Ectodermal cell (in vitro differentiated cells): ENCODE measurements at regions not wholly inside any gene's neighbourhood (a gene's known extent, or its start where the extent isn't known, plus 50 kb on each side); places are given as distances from the start of the nearest gene placed in this dataset.
"Not testable (repeated sequence)": the region's sequence is repeated elsewhere in the genome, so short reads cannot be mapped to it uniquely, and the experiment has no call there.

Experiments used
- H3K27ac ChIP-seq: 2 replicates; pipeline ENCODE4 v1.7.0; 2013; ENCODE audit warnings: mild to moderate bottlenecking, low read depth, low read length; ENCODE audit not compliant: insufficient read depth, poor library complexity, severe bottlenecking
- H3K27me3 ChIP-seq: 2 replicates; pipeline ENCODE4 v1.7.0; 2013; ENCODE audit warnings: mild to moderate bottlenecking, low read length; ENCODE audit not compliant: insufficient read depth, control insufficient read depth, poor library complexity, severe bottlenecking
- H3K36me3 ChIP-seq: one replicate; pipeline ENCODE4 v1.7.0; 2013; ENCODE audit warnings: low read length; ENCODE audit not compliant: control insufficient read depth, insufficient read depth
- H3K4me1 ChIP-seq: one replicate; pipeline ENCODE4 v1.7.0; 2013; ENCODE audit warnings: low read length; ENCODE audit not compliant: control insufficient read depth, insufficient read depth
- H3K4me3 ChIP-seq: 2 replicates; pipeline ENCODE4 v1.7.0; 2013; ENCODE audit warnings: low read depth, low read length, control low read depth; ENCODE audit not compliant: insufficient read depth
- H3K9me3 ChIP-seq: 2 replicates; pipeline ENCODE4 v1.7.0; 2013; ENCODE audit warnings: mild to moderate bottlenecking, low read length, moderate library complexity; ENCODE audit not compliant: control insufficient read depth
- WGBS, 2 experiments: methylation state at CpG; one replicate each; pipeline ENCODE4 v1.1.7; 2013; ENCODE audit warnings: missing lambda C conversion rate in 2 of 2; 5-methylcytosine and 5-hydroxymethylcytosine counted together

- Histone ChIP-seq H3K27ac (no peak overlapping the region), H3K9me3 (no peaks in the 10 kb centered on the region)
Measured at GRCh38 chr13:85557691-85558467, 241.3 kb downstream of the SLITRK6 start.

GRCh38 chr13:85551012-85551411 lies 248.2 kb downstream of the SLITRK6 start:
- Histone ChIP-seq H3K4me3 (no peak overlapping the region), H3K27me3 (no peaks in the 10 kb centered on the region), H3K36me3 (no peaks in the 10 kb centered on the region), H3K27ac (no peak overlapping the region), H3K9me3 (no peaks in the 10 kb centered on the region), H3K4me1 (no peaks in the 10 kb centered on the region)
- 100% methylated on average over 1 of the region's 1 CpG for WGBS, 2 experiments

More at GRCh38 chr13:85557691-85558467, 241.3 kb downstream of the SLITRK6 start:
- Histone ChIP-seq H3K4me1 (no peaks in the 10 kb centered on the region), H3K27me3 (no peaks in the 10 kb centered on the region), H3K36me3 (no peaks in the 10 kb centered on the region), H3K4me3 (no peak overlapping the region)
- WGBS, 2 experiments: 95 to 97% methylated on average over 6 of the region's 6 CpGs

DNA sequence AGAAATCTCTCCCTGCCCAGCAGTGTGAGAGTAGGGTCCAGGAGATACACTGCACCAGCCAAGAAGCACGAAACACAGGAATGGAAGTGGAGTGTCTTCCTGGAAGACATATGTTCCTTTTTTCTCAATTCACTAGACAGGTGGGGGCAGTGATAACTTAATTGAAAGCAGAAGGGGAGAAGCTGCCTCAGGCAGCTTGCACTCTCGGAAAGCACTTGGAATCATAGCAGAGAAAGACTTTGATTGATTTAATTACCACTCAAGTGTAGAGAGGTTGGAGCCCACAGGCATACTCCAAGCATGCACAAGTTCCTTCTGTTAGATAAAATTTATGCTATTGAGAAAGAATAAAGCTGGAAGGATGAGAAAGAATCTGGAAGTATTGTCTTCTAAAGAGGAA lies 249.4 kb downstream of the SLITRK6 start:
- no peak overlapping the region for H3K27ac ChIP-seq
- no peaks in the 10 kb centered on the region for H3K36me3 ChIP-seq
- H3K4me3 ChIP-seq: no peak overlapping the region
- WGBS, 2 experiments: 96 to 98% methylated on average over 2 of the region's 2 CpGs
- no peaks in the 10 kb centered on the region for H3K27me3 ChIP-seq
- no peaks in the 10 kb centered on the region for H3K4me1 ChIP-seq
- H3K9me3 ChIP-seq: no peaks in the 10 kb centered on the region

- H3K36me3 ChIP-seq, H3K27ac ChIP-seq, H3K4me1 ChIP-seq, H3K9me3 ChIP-seq, H3K4me3 ChIP-seq, H3K27me3 ChIP-seq: not testable (repeated sequence)
Measured at GRCh38 chr13:85548845-85549244, 250.4 kb downstream of the SLITRK6 start.

DNA sequence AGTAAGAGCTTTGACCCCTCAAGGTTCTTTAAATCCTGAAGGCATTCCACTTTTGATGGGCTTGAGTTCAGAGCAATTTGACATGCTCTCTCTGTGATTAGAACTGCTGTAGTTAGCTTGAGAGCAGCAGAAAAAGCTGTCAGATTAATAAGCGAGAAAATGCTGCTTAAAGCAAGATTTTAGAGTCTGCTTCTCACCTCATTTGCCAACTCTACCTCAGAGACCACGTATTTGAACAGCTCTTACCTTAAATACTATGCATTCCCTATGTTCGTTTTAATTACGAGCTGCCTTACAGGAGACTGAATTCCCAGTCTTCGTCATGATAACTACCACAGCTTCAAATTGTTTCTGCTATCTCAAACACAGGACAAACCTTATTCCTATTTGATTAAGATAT lies 253.4 kb downstream of the SLITRK6 start:
- no peaks in the 10 kb centered on the region for H3K9me3 ChIP-seq
- H3K36me3 ChIP-seq: no peaks in the 10 kb centered on the region
- no peak overlapping the region for H3K27ac ChIP-seq
- H3K4me3 ChIP-seq: no peak overlapping the region
- H3K4me1 ChIP-seq: no peaks in the 10 kb centered on the region
- 87 to 90% methylated on average over 5 of the region's 5 CpGs for WGBS, 2 experiments
- no peaks in the 10 kb centered on the region for H3K27me3 ChIP-seq

- whole genome bisulfite sequencing, 2 experiments: 33 to 63% methylated on average over 1 of the region's 1 CpG
- H3K4me1 ChIP-seq: no peaks in the 10 kb centered on the region
- no peaks in the 10 kb centered on the region for H3K36me3 ChIP-seq
- no peak overlapping the region for H3K27ac ChIP-seq
- H3K27me3 ChIP-seq: no peaks in the 10 kb centered on the region
- no peaks in the 10 kb centered on the region for H3K9me3 ChIP-seq
- H3K4me3 ChIP-seq: no peak overlapping the region
Measured at GRCh38 chr13:85544756-85545155, 254.5 kb downstream of the SLITRK6 start.

GRCh38 chr13:85543144-85543543 lies 256.1 kb downstream of the SLITRK6 start:
- H3K36me3 ChIP-seq: no peaks in the 10 kb centered on the region
- no peaks in the 10 kb centered on the region for H3K9me3 ChIP-seq
- WGBS, 2 experiments: 91 to 93% methylated on average over 2 of the region's 2 CpGs
- H3K27ac ChIP-seq: no peak overlapping the region
- H3K27me3 ChIP-seq: no peaks in the 10 kb centered on the region
- H3K4me3 ChIP-seq: no peak overlapping the region
- H3K4me1 ChIP-seq: no peaks in the 10 kb centered on the region

DNA sequence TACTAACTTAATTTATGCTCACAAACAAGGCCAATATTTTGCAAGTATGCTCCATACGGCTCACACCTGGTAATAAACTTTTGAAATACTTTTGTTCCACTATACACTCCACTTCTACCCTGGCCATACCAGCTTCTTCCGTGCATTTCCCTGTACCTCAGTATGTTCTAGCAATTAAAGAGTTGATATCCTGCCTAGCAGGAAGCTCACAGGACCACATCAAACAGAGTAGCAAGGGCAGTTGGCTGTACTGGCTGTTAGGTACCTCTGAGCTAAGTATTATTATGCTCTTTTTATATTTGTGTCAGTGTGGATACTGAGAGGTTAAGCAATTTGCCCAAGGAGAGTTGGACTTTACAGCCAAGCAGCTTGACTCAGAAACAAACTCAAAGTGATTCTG lies 257.7 kb downstream of the SLITRK6 start:
- Histone ChIP-seq H3K4me3 (no peak overlapping the region), H3K27me3 (no peaks in the 10 kb centered on the region), H3K9me3 (no peaks in the 10 kb centered on the region), H3K36me3 (no peaks in the 10 kb centered on the region), H3K4me1 (no peaks in the 10 kb centered on the region), H3K27ac (no peak overlapping the region)
- WGBS, 2 experiments: 89 to 94% methylated on average over 2 of the region's 2 CpGs

GRCh38 chr13:85538957-85539356 lies 260.3 kb downstream of the SLITRK6 start:
- no peak overlapping the region for H3K27ac ChIP-seq

DNA sequence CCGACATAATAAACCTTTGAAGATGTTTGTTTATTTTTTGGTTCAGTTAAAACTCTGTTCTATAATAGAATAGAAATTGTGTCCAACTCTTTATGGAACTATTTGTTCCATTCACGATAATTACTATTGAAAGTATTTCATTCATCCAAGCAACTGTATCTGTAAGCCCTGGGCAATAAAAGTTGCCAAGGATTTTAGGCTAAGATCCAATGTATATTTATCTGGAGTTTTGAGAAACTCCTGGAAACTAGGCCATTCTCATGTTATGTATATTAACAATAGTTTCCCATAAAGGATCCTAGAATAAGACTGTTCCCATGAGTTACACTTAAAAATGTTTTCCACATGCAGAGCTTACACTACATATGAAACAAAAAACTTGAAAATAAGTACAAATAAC lies 261.6 kb downstream of the SLITRK6 start:
- Histone ChIP-seq H3K27ac (no peak overlapping the region), H3K27me3 (no peaks in the 10 kb centered on the region), H3K9me3 (no peaks in the 10 kb centered on the region), H3K4me3 (no peak overlapping the region), H3K36me3 (no peaks in the 10 kb centered on the region), H3K4me1 (no peaks in the 10 kb centered on the region)
- WGBS, 2 experiments: 78 to 97% methylated on average over 1 to 2 of the region's 2 CpGs

More at GRCh38 chr13:85538957-85539356, 260.3 kb downstream of the SLITRK6 start:
- Histone ChIP-seq H3K36me3 (no peaks in the 10 kb centered on the region), H3K4me3 (no peak overlapping the region), H3K27me3 (no peaks in the 10 kb centered on the region), H3K4me1 (no peaks in the 10 kb centered on the region), H3K9me3 (no peaks in the 10 kb centered on the region)
- 97 to 98% methylated on average over 3 to 4 of the region's 4 CpGs for WGBS, 2 experiments
